GM21529 (cell line): ENCODE measurements at regions not wholly inside any gene's neighbourhood (a gene's known extent, or its start where the extent isn't known, plus 50 kb on each side); places are given as distances from the start of the nearest gene placed in this dataset.
"Not testable (repeated sequence)": the region's sequence is repeated elsewhere in the genome, so short reads cannot be mapped to it uniquely, and the experiment has no call there.

Experiments
- ATAC-seq: cut with Tn5 transposase; IDR thresholded peaks from one replicate; pipeline ENCODE4 v1.9.1; 2021; ENCODE audit not compliant: unreplicated experiment

DNA sequence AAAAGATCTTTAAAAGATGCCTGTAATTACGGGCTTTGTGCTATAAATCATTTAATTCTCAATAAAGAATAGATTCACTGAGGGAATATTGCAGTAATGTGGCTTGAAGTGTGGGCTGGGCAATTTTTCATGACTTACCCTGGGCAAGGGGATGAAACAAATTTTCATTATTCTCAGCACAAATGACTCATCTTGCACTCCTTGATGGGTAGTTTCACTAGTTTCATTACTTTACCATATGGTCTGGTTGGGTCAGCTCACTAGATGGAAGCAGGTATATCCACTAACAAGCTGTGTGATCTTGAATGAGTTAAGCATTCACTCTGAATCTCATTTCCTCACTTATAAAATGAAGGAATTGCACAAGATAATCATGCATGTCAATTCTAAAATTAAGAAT lies 234.3 kb downstream of the ABCC12 start:
- ATAC-seq = no peak

DNA sequence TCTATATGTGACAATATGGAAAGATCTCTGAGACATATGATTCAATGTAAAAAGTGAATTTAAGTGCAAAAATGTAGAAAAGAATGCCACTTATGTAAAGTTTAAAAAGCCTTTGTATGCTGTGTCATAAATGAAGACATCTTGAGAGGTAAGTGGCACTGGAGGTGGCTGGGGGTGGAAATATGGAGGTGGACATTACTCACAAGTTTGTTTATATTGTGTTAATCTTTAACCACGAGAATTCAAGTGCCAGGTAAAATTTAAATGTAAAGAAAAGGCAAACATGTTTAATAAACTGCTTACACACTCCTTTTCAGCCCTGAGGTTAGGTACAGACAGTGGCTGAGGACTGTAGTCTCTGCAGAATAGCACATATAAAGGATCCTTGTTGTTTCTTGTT lies 235.1 kb downstream of the ABCC12 start:
- no peak for ATAC-seq

DNA sequence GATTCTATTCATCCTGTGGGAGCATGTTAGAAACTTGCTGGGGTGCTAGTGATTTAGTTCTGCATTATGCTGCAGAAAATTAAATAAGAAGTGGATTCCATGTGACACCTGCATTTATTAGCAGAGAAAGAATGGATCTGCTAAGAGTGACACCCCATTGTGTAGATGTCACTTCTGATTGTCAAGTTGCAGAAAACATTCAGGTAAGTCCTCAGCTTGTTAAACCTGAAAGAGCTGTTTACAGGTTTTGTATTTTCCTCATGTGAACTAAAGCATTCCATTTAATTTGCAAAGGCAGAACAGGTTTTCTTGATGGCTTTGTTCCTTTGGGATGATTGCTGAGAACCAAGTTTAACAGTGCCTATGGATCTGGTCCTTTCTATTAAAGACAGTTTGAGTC lies 238.7 kb downstream of the ABCC12 start:
- no peak for ATAC-seq

DNA sequence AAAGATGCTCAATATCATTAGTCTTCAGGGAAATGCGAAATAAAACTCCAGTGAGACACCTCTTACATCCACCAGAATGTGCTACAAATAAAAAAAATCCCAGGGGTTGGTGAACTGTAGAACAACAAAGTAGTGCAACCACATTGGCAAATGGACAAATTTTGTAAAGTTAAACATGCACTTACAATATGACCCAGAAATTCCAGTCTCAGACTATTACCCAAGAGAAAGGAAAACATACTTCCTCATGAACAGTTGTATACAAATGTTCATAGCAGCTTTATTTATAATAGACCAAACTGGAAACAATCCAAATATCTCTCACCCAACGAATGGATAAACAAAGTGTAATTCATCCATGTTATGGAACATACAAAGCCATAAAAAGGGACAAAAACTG lies 239.5 kb downstream of the ABCC12 start:
- ATAC-seq = no peak

DNA sequence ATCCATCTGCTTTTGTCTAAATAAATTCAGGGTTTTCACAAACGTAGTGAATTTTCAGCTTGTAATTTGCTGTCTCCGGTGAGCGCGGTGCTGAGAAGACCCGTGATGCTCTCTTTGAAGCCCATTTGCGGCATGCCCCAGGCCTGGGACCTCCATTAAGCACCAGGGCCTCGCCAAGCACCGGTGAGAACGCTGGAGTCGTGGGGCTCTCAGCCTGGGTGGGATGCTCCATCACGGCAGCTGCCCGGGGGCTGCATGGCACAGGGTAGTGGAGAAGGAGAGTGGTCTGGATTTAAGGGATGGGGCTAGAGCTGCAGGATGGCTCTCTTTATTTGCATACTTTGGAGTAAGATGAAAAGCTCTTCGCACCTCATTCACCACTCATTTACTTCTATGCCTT lies 248.7 kb downstream of the ABCC12 start:
- no peak for ATAC-seq

DNA sequence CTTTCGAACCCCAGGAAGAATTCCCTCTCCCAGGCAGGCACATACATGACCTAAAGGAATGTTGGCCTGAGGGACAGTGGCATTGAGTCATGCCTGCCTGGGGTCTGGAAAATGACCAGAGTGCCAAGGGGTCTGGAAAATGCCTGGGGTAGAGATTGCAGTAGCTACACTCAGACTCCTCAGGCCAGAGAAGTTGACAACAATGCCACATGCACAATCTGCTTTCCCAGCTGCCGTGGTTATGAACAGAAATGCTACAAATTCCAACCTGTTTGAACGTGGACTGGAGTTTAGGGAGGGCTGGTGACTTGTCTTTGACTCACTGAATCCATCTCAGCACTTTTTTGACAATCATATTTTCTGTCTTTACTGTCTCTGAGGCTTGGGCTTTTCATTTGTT lies 250.0 kb downstream of the ABCC12 start:
- no peak for ATAC-seq

DNA sequence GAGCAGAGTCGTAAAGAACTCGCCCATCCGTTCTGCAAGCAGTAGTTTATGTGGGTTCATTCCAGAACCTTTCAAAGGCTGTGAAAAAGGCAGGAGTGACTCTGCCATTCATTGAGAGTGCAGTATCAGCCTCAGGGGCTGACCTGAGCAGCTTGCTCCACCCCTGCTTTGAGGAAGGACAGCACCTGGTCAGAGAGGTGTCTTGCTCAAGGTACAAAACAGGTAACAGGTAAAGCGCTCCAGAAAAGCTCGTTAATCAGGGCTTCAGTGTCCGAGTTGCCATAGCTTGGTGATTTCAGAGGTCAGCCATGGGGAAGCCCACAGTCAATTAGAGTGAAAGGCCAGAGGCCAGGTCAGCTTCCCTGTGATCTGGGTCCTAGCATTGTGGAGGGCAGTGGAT lies 251.1 kb downstream of the ABCC12 start:
- no peak for ATAC-seq

DNA sequence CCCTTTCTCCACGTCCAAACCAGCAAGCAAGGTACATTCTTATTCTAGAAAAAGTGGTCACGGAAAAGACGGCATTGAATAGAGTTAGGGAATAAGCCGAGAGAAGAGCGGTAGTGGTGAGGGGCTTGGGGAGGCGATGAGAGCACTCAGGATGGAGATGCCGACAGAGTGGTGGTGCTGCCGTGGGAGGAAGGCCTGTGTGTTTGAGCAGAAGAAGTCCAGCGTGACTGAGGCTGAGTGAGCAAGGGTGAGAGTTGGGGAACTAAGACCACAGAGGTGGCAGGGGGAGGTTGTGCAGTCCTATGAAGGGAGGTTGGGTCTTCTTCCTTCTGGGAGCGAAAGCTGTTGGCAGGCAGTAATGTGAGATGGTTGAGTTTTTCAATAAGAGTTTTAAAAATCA lies 252.3 kb downstream of the ABCC12 start:
- no peak for ATAC-seq

DNA sequence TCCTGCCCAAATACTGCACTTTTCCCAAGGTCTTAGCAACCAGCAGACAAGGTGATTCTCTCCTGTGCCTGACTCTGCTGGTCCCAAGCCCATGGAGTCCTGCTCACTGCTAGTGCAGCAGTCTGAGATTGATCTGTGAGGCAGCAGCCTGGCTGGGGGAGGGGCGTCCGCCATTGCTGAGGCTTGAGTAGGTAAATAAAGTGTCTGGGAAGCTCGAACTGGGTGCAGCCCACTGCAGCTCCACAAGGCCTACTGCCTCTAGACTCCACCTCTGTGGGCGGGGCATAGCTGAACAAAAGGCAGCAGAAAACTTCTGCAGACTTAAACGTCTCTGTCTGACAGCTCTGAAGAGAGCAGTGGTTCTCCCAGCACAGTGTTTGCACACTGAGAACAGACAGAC lies 258.7 kb downstream of the ABCC12 start:
- not testable (repeated sequence) for ATAC-seq

DNA sequence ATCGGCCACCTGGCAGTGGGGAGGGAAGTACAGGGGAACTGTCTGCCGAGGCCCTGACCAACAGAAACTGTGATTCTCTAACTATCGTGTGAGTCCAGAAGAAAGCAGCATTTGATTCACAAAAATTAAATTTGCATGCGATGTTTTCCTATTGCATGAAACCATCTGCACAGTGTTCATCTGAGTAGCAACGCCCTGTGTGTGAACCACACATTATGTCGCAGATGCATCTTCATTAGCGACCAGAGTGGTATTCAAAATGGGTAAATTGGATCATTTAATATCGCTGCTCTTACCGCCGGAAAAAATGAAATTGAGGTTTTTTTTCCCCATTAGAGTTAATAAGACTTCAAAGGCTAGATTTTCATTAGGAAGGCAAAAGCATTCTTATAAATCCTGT lies 260.6 kb downstream of the ABCC12 start:
- no peak for ATAC-seq

DNA sequence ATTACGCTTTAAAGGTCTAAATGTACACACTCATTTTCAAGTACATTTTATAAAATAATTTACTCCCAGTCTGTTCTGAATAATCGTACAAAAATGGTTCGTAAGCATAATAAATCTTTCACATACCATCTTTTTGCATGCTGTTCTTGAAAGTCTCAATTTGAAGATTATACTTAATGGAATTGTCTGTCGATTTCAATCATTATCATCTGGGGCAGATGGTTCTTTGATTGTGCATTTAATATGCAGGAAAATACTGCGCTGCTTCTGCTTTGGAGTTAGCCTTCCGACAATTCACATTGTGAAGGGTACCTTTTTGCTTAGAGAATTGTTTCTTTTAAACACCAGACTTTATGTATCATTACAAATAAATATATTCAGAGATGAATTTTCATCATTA lies 262.8 kb downstream of the ABCC12 start:
- ATAC-seq = no peak

DNA sequence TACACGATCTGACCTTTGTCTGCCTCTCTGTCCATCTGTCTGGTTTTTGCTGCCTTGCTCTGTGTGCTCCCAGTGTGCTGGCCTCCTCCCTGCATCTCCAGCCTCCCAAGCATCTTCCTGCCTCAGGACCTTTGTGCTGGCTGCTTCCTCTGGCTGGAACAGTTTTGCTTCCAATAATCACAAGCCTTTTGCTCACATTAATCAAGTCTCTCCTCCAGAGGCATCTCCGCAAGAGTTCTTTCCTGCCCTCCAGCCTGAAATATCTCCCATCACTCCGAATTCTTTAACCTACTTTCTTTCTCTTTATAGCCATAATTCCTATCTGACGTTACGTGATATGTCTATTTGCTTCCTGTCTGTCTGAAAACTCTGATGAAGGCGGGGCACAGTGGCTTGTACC lies 267.1 kb downstream of the ABCC12 start:
- ATAC-seq = no peak

DNA sequence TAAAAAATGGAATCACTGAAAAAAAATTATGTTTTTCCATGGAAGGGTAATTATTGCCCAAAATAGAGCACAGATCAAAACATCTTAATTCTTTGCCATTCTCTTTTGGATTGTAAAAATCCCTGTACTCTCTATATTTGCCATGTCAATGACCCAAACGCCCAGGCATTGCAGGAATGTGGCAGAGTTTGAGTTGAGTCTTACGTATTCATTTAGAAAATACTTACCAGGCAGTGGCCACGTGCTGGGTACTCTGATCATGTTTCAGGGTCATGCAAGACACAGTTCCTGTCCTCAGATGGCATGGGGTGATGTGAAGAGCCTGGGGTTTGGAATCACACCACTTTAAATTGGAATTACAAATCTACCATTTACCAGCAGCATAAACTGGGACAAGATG lies 267.7 kb downstream of the ABCC12 start:
- no peak for ATAC-seq

DNA sequence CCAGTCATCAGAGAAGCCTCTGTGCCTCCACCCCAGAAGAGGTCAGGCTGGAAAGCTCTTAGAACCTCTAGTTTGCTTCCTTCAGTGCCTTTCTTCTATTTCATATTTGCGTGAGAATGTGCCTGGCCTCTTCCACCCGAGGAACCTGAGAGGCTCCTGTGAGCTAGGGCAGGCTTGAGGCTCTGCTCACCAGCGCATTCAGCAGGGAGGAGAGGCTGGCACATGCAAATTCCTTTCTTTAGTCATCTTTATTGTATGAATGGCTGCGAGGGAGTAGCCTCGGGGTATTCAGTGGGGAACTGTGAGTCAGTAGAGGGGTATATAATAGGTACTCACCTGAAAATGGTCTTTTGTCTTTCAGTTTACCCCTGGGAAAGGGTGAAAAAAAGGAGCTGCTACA lies 268.3 kb downstream of the ABCC12 start:
- ATAC-seq = no peak

DNA sequence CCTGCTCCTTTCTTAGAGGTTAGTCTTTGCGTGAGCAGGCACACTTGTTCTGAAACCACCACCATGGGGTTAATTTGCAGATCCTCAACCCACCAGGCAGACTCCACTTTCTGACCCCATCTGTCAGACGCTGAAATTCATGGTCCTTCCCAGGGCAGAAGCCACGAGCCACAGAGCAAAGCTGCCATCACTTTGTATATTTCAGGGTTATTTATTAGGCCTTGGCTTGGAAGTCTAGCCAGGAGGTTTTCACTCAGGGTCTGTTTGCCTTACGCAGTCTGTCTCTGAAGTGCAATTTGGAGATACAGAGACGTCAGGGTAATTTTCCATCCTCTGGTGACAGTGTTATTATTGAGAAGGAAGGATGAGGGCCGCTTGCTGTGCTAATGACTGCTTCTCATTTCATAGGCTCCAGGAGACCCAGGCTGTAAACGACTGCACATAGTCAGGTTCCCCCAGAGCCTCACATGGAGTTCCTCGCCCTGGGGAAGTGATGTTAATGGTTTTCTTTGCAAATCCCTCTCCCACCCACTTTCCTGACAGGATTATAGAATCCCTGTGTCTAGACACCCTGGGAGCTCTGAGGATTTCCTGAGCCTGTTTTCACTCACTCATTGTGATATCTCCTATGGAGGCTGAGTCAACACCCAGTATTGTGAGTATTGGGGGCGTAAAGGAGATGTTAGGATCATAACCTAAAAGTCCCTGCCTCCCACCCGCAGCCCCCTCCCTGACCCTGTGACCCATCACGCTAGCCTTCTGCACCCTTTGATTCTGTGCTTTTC lies 269.0 kb downstream of the ABCC12 start:
- no peak for ATAC-seq

DNA sequence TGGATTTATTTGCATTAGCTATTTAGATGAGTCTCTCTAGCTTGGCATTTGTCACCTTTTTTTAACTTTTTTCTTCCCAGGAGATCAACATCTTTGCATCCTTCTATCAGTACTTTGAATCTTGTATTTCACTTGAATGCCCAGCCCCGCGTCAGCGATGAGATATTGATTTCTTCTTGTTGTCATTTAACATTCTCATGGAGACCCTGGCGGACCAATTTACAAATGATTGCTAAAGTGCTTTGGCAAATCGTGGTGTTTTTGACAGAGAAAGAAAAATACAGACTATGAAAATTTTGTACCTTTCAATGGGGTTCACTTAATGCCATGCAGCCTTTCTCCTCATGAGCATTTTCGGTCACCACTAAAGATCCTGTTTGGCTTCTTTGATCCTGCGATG lies 269.7 kb downstream of the ABCC12 start:
- ATAC-seq = no peak

DNA sequence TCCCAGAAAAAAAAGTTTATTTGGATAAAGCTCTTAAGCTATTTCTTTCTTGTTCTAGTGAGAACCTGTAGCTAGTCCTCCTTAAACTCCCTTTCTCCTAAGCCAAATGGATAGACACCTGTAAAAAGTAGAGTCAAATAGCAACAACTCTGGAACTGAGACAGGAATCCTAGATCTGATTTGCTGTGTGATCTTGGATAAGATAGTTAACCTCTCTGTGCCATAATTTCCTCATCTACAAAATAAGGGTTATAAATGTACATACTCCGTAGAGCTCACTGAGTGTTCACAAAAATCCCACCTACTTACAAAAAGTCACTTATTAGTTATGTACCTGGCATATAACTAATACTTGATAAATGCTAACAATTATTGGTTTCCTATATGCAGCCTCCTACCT lies 270.3 kb downstream of the ABCC12 start:
- ATAC-seq = no peak

DNA sequence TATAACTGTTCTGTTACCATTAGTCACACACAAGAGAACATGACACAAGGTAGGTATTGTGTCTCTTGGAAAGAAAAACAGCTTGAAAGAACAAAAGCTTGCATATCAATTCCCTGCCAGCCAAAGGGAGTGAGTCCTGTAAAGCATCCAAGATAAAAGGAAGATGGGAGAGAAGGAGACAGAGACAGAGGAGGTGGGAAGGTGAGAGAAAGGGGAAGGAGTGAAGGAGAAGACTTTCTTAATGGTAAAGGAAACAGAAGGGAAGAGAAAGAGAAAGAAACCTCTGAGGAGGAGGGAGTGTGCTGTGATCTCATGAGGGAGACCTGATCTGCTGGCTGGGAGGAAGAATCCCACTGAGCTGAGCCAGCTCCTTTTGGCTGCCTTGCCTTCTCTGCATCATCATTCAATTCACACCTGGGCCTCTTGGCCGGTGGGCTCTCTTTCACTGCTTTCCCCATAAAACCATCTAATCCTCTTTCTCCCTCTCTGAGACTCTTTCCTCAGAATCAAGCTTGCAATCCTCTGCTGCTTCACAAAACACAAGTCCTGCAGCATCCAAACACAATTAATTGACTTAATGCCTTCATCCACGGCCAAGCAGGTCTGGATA lies 271.6 kb downstream of the ABCC12 start:
- ATAC-seq = no peak

DNA sequence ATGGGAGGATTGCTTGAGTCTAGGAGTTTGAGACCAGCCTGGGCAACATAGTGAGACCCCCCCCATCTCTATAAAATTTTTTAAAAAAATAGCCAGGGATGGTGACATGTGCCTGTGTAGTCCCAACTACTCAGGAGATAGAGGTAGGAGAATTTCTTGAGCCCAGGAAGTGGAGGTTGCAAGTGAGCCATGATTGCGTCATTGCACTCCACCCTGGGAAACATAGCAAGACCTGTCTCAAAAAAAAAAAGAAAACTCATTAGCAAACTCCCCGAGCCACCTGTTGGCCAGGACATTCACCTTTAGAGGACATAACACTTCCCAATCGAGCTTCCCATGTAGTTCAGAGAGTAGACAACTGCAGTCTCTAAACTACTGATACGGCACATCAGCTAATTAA lies 274.2 kb downstream of the ABCC12 start:
- ATAC-seq = no peak

DNA sequence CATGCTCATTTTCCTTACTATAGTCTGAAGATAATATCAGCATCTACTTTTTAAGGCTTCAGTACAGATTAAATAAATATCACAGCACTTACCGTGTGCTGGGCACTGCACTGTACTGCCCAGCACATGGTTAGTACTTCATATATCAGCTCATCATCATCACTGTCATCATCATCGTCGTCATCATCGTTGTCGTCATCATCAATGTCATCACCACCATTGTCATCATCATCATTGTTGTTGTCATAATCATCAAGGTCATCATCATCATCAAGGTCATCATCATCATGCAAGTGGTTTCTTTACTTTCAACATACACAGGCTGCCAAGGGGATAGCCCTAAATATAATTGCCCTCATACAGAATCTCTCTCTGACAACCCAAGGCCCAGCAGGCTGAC lies 275.1 kb downstream of the ABCC12 start:
- no peak for ATAC-seq

DNA sequence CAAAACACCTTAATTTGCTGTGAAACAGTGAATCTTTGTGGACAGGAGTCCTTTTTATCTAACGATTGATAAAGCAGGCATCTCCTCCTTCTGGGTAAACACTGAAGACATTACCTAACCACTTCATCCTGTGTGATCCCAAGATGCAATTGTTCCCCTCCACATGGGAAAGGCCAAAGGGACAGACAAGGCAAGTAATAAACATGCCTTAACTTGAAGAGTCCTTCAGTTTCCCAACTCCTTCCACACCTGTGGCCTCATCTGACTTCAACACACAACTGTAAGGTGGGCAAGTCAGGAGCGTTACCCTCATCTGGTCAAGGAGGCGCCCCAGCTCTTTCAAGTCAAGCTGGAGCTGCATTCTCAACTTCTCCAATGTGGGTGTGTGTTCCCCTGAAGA lies 278.6 kb downstream of the ABCC12 start:
- ATAC-seq = no peak

DNA sequence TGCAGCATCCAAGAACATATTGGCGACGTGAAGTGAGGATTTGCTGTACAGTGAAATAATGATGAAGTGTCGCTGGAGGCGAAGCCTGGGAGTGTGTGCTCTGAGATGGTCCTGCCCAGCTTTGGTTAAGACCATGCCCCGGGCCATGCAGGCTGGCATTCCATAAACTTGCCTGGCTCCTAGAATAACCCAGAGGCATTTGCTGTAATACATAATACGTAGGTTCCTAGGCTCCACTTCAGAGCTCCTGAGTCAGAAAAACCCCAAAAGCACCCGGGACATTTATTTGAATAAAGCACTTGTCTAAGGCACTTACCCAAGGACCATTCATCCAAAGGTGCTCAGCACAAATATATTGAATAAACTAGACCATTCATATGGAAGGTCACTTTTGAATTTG lies 279.3 kb downstream of the ABCC12 start:
- no peak for ATAC-seq

DNA sequence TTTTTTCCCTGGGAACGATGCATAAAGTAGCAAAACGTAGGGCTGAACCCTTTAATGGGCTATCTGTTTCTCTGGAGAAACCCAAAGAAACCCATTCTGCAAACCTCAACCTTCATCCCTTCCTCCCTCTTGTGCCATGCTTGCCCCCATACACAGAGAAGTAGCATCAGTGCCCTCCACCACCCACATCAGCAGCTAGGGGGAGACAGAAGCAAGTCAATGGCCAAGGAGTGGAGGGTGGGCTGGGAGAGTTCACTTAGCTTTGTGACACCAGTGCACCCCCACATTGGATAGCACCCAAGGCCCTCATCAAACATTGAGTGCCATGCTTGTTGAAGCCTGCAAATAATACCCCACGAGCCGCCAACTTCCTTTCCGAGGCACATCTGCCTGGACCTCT lies 282.4 kb downstream of the ABCC12 start:
- ATAC-seq = no peak
